HG03135 (cell line): ENCODE measurements at regions not wholly inside any gene's neighbourhood (a gene's known extent, or its start where the extent isn't known, plus 50 kb on each side); places are given as distances from the start of the nearest gene placed in this dataset.

ENCODE experiments used
- ATAC-seq: cut with Tn5 transposase; IDR thresholded peaks from one replicate; pipeline ENCODE4 v1.9.1; 2021; ENCODE audit warnings: mild to moderate bottlenecking, moderate library complexity; ENCODE audit not compliant: unreplicated experiment

- no peak for ATAC-seq
Measured at GRCh38 chr2:234286956-234287355, 209.9 kb downstream of the ARL4C start.

GRCh38 chr2:234286118-234286598, 210.7 kb downstream of the ARL4C start:
- no peak for ATAC-seq

GRCh38 chr2:234285541-234285940, 211.3 kb downstream of the ARL4C start:
- no peak for ATAC-seq

DNA sequence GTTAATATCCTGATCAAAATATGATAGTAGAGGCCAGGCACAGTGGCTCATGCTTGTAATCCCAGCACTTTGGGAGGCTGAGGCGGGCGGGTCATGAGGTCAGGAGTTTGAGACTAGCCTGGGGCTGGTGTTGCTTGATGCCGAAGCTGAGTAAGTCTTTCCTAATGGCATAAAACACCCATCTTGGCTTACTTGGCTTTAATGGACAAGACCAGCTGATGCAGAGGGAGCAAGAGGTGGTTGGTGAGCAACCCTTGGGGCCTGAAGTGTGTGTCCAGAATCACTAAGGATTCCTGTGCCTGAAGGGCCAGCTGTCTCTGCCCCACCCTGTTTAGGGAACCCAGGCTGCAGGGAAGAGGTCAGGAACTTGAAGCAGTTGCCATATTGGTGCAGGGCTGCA, 217.2 kb downstream of the ARL4C start:
- no peak for ATAC-seq

DNA sequence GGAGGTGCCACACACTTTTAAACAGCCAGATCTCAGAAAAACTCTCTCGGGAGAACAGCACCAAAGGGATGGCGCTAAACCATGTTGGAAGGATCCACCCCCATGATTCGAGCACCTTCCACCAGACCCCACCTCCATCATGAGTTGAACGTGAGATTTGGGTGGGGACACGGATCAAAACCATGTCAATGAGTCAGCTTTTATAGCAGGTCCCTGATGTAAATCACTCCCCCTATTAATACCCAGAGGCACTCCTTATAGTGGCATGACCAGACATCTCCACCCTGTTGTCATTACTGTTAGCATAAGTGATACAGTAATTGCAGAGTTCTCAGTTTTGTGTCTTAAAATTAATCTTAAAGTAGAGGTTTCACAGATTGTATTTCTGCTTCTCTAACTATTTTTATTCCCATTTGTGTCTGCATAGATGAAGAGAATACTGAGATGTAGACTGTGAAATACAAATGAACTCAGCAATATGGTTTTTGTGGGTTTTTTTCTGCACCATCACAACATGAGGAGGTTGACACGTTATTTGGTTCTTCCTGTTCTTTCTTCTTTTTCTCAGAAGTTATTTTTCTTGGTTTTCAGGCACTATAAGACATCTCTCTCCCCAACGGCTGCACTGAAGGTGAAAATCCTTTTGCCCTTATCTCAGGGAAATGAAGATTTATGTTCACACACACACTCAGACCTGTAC, 218.2 kb downstream of the ARL4C start:
- no peak for ATAC-seq

GRCh38 chr2:234275515-234275914, 221.4 kb downstream of the ARL4C start:
- no peak for ATAC-seq

- no peak for ATAC-seq
Measured at GRCh38 chr2:234273887-234274584, 222.8 kb downstream of the ARL4C start.

DNA sequence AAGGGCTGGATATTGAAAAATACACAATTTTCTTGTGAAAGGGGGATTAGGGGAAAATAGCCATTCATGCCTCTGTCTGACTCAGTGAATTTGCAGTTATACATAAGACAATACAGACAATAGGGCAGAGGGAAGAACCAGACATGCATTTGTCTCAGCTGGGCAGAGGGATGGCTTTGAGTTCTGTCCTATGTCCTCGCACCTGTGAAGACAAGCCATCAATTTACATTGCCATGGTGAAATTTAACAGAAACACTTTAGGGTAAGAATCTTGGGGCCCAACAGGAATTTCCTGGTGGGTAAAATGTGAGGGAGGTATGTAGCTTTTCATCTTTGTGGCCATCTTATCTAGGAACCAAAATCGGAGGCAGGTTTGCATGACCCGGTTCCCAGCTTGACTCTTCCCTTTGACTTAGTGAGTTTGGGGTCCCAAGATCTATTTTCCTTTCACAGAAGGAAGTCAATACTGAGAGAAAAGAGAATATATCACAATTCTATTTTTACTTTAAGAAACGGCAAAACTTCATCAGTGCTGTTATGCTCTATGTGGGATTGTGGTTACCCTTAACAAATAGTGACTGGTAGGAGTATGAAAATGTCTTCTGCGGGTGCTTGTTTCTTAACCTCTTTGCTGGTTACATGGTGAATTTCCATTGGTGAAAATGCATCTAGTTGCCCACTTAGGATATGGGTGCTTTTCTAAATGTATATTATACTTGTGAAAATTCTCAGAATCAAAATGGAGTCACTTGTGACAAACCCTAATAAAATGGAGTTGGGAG, 221.8 kb downstream of the SPP2 start:
- no peak for ATAC-seq

DNA sequence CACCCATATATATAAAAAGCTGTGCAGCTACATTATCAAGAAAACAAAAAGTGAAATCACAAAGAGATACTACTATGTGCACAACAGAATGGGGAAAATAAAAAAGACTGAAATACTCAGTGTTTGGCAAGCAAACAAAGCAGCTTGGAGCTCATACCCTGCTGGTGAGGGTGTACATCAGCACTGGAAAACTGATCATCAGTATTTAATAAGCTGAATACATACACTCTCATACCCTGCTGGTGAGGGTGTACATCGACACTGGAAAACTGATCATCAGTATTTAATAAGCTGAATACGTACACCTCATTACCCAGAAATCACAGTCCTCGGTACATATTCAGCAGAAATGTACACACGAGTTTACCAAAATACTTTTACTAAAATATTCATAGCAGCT, 220.8 kb downstream of the SPP2 start:
- ATAC-seq, result no peak

DNA sequence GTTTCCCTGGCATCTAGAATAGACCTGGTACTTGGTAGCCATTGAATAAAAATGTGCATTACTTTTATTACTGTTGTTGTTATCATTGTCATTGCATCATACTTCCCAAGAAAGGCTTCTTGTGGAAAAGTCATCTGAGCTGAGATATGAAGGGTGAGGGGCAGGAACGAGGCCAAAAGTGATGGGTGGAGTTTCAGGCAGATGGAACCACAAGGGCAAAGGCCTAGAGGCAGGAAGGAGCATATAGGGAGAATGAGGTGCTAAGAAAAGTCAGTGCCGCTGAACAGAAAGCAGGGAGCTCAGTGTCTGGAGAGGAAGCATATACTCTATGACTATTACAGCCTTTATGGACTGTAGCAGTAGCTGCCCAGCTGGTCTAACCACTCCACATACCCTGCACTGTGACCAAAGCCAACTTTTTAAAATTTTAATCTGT, 219.3 kb downstream of the SPP2 start:
- no peak for ATAC-seq

DNA sequence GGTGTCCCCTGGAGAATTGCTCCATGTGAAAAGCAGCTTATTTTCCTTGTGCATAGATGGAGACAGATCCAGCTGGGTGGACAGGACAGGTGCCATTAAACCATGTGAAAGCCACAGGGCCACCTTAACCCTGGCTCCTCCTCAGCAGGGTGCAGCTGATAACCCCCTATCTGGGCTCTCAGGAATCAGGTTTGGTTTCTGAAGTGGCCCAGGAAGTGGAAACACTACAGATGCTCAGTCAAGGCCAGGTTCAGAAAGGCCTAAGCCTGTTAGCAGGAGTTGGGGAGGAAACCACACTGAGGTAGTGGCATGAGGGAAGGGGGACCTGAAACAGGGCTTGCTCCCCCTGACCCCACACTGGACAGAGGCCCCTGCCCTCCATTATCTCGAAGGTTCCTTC, 217.0 kb downstream of the SPP2 start:
- ATAC-seq, result no peak

- ATAC-seq, result no peak
Measured at GRCh38 chr2:234266952-234267351, 216.4 kb downstream of the SPP2 start.

- no peak for ATAC-seq
Measured at GRCh38 chr2:234265206-234265605, 214.7 kb downstream of the SPP2 start.

GRCh38 chr2:234261736-234262135, 211.2 kb downstream of the SPP2 start:
- no peak for ATAC-seq

GRCh38 chr2:234259440-234259839, 208.9 kb downstream of the SPP2 start:
- ATAC-seq, result no peak

GRCh38 chr2:234258562-234259141, 208.2 kb downstream of the SPP2 start:
- ATAC-seq, result no peak

DNA sequence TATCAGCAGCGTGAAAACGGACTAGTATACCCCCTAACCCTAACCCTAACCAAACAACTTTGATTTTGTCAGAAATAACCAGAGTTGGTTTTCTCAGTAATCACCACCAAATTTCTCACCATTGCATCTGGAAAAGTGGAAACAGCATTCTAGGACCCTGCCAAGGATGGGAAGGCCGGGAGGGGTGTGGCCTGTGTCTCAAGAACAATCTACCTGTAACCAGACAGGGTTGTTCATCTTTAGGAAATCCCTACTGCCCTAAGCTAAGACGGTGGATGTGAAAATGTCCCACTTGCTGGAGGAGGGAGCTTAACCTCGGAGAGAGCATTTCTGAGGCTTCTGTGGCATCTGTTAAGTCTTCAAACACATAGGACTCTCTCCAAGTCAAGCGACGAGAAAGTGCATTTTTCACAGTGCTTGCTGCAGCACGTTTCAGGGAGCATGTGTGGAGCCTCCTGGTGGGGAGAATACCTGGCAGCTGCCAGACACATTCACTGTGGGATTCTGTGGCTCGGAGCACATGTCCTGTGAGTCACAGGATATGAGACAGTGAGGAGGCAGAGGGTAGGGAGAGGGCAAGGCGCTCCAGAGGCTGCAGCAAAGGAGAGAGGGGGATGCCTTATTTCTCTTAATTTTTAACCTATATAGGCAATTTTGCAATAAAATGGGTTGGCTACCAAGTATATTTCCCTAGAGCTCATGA, 207.5 kb downstream of the SPP2 start:
- no peak for ATAC-seq

DNA sequence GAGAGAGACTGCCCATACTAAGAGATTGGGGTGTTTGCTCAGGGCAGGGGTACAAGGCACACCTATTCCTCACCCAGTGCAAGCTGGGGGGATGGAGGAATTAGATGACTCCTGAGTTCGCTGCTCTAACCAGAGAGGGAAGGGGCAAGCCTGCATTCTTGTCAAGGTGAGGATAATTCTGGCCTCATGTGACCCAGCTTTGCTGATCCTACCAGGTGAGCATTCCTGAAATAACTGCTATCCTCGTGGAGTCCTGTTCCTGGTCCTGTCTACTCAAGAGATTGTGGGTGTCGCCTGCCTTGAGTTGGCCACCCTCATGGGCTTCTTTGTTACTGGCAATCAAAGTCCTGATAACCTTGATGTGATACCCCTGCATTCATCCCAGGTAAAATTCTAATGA, 206.0 kb downstream of the SPP2 start:
- ATAC-seq, result no peak

- ATAC-seq, result no peak
Measured at GRCh38 chr2:234254783-234255521, 204.4 kb downstream of the SPP2 start.

GRCh38 chr2:234252772-234253171, 202.3 kb downstream of the SPP2 start:
- ATAC-seq, result no peak
